RWPE2 (cell line): ENCODE measurements at regions not wholly inside any gene's neighbourhood (a gene's known extent, or its start where the extent isn't known, plus 50 kb on each side); places are given as distances from the start of the nearest gene placed in this dataset.

ENCODE experiments used
- ATAC-seq: fragments of 200-7000 bp; cut with Tn5 transposase; 3 replicates; pipeline ENCODE4 v1.9.1; 2021; ENCODE audit warnings: low read depth
- DNase-seq: peaks from one replicate; pipeline ENCODE4 v3.0.0-alpha.2; 2020; ENCODE audit warnings: low spot score
- H3K27ac ChIP-seq: fragments of 450-650 bp; 2 replicates; pipeline ENCODE4 v1.5.1; 2017; ENCODE audit warnings: mild to moderate bottlenecking; ENCODE audit not compliant: poor library complexity, severe bottlenecking
- H3K27me3 ChIP-seq: fragments of 250-450 bp; sonication (Bioruptor Pico); 2 replicates; pipeline ENCODE4 v1.5.1; 2021; ENCODE audit warnings: mild to moderate bottlenecking, moderate library complexity; ENCODE audit not compliant: insufficient read depth, poor library complexity, severe bottlenecking
- H3K36me3 ChIP-seq: fragments of 250-450 bp; sonication (Bioruptor Pico); 2 replicates; pipeline ENCODE4 v1.5.1; 2020; ENCODE audit warnings: low read depth, mild to moderate bottlenecking, moderate library complexity
- H3K4me1 ChIP-seq: fragments of 250-450 bp; sonication (Bioruptor Pico); 2 replicates; pipeline ENCODE4 v1.5.1; 2021; ENCODE audit warnings: mild to moderate bottlenecking, moderate library complexity; ENCODE audit not compliant: insufficient read depth, poor library complexity, severe bottlenecking
- H3K4me3 ChIP-seq: fragments of 250-450 bp; sonication (Bioruptor Pico); 2 replicates; pipeline ENCODE4 v1.5.1; 2021; ENCODE audit warnings: mild to moderate bottlenecking, moderate library complexity; ENCODE audit not compliant: severe bottlenecking
- H3K9me3 ChIP-seq: fragments of 250-450 bp; sonication (Bioruptor Pico); 2 replicates; pipeline ENCODE4 v1.5.1; 2021; ENCODE audit warnings: mild to moderate bottlenecking, moderate library complexity; ENCODE audit not compliant: severe bottlenecking
- TF ChIP-seq, protein P1 (sequence below): fragments of 450-650 bp; IDR thresholded peaks from one replicate; pipeline ENCODE4 v1.5.1; 2017; ENCODE audit warnings: mild to moderate bottlenecking, moderate library complexity; ENCODE audit not compliant: poor library complexity, severe bottlenecking

DNA sequence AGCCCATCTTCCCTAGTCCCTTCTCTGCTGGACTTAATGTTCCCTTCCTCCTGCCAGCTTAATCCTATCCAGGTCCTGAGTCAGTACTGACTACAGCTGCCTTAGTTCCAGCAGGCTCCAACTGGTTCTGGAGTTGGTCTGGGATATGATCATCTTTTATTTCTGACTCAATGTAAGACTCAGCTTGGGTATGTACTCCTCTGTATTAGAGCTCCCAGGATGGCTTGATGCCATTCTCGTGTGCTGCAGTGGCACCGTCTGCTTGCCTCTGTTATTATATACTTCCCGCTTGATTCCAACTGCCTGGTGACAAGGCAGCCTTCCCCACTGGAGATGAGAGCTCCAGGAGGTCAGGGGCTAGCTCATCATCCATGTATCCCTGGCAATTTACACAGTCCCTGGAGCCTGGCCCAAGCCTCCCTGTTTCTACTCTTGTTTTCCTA is 164.4 kb upstream of the DPT start:
- DNase-seq: no peak
- Histone ChIP-seq H3K4me1 (no peaks in the 10 kb centered on the region), H3K27me3 (no peaks in the 10 kb centered on the region), H3K4me3 (no peak overlapping the region), H3K9me3 (no peaks in the 10 kb centered on the region), H3K27ac (no peak overlapping the region), H3K36me3 (no peaks in the 10 kb centered on the region)
- peak; percentile 73 for ATAC-seq
- TF ChIP-seq, protein P1, sequence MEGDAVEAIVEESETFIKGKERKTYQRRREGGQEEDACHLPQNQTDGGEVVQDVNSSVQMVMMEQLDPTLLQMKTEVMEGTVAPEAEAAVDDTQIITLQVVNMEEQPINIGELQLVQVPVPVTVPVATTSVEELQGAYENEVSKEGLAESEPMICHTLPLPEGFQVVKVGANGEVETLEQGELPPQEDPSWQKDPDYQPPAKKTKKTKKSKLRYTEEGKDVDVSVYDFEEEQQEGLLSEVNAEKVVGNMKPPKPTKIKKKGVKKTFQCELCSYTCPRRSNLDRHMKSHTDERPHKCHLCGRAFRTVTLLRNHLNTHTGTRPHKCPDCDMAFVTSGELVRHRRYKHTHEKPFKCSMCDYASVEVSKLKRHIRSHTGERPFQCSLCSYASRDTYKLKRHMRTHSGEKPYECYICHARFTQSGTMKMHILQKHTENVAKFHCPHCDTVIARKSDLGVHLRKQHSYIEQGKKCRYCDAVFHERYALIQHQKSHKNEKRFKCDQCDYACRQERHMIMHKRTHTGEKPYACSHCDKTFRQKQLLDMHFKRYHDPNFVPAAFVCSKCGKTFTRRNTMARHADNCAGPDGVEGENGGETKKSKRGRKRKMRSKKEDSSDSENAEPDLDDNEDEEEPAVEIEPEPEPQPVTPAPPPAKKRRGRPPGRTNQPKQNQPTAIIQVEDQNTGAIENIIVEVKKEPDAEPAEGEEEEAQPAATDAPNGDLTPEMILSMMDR: no peak

DNA sequence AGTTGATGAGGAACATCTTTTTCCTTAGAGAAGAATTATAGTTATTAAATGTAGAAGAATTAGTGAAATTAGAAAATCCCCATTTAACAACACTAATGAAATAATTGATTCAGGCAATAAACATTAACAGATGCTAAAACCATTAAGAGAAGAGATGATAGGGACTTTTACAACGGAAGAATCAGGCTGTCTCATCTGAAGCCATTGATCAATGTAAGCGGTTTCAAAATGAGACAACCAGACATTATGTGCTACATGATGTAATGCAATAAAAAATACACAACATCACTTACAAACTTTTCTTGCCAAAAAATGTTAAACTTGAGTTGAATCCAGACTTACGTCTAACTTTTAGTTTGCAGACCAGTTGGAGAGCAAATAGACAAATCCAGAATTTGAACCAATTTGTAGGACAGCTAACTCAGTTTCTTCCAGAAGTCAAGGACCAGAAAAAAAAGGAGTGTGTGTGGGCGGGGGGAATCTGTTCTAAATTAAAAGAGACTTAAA is 165.4 kb upstream of the DPT start:
- Histone ChIP-seq H3K27me3 (no peaks in the 10 kb centered on the region), H3K4me3 (no peak overlapping the region), H3K27ac (no peak overlapping the region), H3K36me3 (no peaks in the 10 kb centered on the region), H3K4me1 (peaks cover 5% of the 10 kb centered on the region), H3K9me3 (no peaks in the 10 kb centered on the region)
- ATAC-seq (no peak), DNase-seq (no peak)
- TF ChIP-seq, protein P1: no peak

DNA sequence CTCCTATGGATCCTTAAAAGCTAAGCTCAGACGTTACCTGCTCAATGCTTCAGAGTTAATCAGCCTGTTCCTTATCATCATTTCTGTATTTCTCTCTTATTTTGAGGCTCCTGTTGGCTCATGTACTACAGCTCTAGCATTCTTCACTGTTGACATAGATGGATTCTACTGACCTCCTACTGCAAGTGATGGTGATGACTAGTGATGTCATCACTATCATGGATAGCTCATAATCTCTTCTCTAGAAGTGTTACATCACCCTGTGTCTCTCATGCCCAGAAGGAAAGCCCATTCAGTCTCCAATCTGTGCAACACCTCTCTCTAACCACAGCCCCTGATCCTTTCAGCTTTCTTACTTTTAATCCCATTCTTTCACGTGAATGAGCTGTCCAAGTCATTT is 168.2 kb upstream of the DPT start:
- peaks cover 5% of the 10 kb centered on the region for H3K4me1 ChIP-seq
- ATAC-seq (no peak), DNase-seq (no peak)
- H3K4me3 ChIP-seq: no peak overlapping the region
- H3K9me3 ChIP-seq: no peaks in the 10 kb centered on the region
- no peaks in the 10 kb centered on the region for H3K27me3 ChIP-seq
- TF ChIP-seq, protein P1: no peak
- no peak overlapping the region for H3K27ac ChIP-seq
- no peaks in the 10 kb centered on the region for H3K36me3 ChIP-seq

DNA sequence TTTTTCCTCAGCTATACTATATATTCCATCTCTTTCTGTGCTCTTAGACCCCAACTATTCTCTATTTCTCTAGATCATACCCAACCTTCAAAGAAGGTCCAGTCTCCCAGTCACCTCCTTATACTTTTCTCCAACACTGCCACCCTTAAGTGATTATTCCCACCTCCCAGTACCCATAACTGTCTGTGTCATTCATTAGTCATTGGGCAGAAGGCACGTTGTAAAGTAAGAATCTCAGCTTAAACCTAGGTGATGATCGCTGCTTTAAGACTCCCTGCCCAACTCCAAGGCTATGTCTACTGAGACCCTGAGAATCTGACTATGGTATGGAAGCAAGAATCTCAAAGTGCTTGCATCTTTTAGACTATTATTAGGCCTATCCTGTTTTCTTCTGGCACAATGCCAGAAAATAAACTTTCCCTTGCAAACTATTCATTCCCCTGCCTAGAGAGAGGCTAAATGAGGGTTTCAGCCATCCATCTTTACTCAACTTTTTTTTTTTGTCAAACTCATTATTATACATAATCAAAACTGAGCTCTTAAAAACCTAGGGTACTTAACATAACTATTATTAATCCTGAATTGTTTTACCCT is 174.3 kb upstream of the DPT start:
- Histone ChIP-seq H3K27me3 (no peaks in the 10 kb centered on the region), H3K27ac (no peak overlapping the region), H3K4me3 (no peak overlapping the region), H3K4me1 (peaks cover 21% of the 10 kb centered on the region), H3K36me3 (no peaks in the 10 kb centered on the region), H3K9me3 (no peaks in the 10 kb centered on the region)
- DNase-seq (no peak), ATAC-seq (peak; percentile 60)
- TF ChIP-seq, protein P1: no peak

DNA sequence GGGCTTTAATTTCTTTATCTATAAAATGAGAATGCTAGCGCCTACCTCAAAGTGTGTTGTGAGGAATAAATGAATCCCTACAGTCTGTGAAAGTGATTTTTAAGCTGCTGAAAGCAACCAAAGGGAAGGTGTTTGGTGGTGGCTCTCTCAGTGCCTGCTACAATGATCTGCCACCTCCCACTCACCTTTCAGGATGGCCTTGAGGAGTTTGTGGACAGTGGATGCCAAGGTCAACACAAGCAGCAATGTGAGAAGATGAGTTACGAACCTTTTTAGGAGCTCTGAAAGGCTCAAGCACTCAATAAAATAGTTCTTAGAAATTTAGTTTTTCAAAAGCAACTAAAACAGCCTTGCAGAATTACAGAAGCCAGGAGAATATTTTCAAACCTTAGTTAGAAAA is 176.6 kb upstream of the DPT start:
- TF ChIP-seq, protein P1: no peak
- H3K9me3 ChIP-seq: no peaks in the 10 kb centered on the region
- DNase-seq (no peak), ATAC-seq (no peak)
- H3K4me3 ChIP-seq: no peak overlapping the region
- H3K36me3 ChIP-seq: no peaks in the 10 kb centered on the region
- H3K4me1 ChIP-seq: peaks cover 17% of the 10 kb centered on the region
- no peaks in the 10 kb centered on the region for H3K27me3 ChIP-seq
- no peak overlapping the region for H3K27ac ChIP-seq
